VCaP (cell line): ENCODE measurements at regions not wholly inside any gene's neighbourhood (a gene's known extent, or its start where the extent isn't known, plus 50 kb on each side); places are given as distances from the start of the nearest gene placed in this dataset.

Source experiments
- H3K27ac ChIP-seq: fragments of 450-650 bp; 2 replicates; pipeline ENCODE4 v1.5.1; 2017
- CTCF ChIP-seq: fragments of 450-650 bp; conservative IDR thresholded peaks from 2 replicates; pipeline ENCODE4 v1.5.1; 2017; ENCODE audit warnings: mild to moderate bottlenecking, moderate library complexity

- TF ChIP-seq CTCF: no peak
- no peak overlapping the region for H3K27ac ChIP-seq
Observed at GRCh38 chr1:38551318-38552307, 308.0 kb downstream of the RRAGC start.

- no peak overlapping the region for H3K27ac ChIP-seq
- TF ChIP-seq CTCF: no peak
Observed at GRCh38 chr1:38549191-38549590, 310.4 kb downstream of the RRAGC start.

GRCh38 chr1:38547321-38547720, 312.3 kb downstream of the RRAGC start:
- no peak overlapping the region for H3K27ac ChIP-seq
- no peak for TF ChIP-seq CTCF

- H3K27ac ChIP-seq: no peak overlapping the region
- TF ChIP-seq CTCF: no peak
Observed at GRCh38 chr1:38546636-38547035, 312.9 kb downstream of the RRAGC start.

- no peak for TF ChIP-seq CTCF
- no peak overlapping the region for H3K27ac ChIP-seq
Observed at GRCh38 chr1:38541223-38541622, 318.3 kb downstream of the RRAGC start.

- H3K27ac ChIP-seq: no peak overlapping the region
Observed at GRCh38 chr1:38539931-38540330, 319.6 kb downstream of the RRAGC start.

GRCh38 chr1:38538834-38539233, 320.7 kb downstream of the RRAGC start:
- H3K27ac ChIP-seq: no peak overlapping the region
- no peak for TF ChIP-seq CTCF

More at GRCh38 chr1:38539931-38540330, 319.6 kb downstream of the RRAGC start:
- TF ChIP-seq CTCF: no peak
